Hepatocyte (in vitro differentiated cells): ENCODE measurements at regions not wholly inside any gene's neighbourhood (a gene's known extent, or its start where the extent isn't known, plus 50 kb on each side); places are given as distances from the start of the nearest gene placed in this dataset.

Experiments
- DNase-seq: peaks from one replicate; pipeline ENCODE4 v3.0.0-alpha.2; 2016; ENCODE audit warnings: low spot score
- H2AFZ ChIP-seq: fragments of 200-600 bp; sonication (generic); 2 replicates; pipeline ENCODE4 v1.6.0; 2016; ENCODE audit warnings: antibody characterized with exemption, mild to moderate bottlenecking
- H3K27ac ChIP-seq: fragments of 200-600 bp; sonication (generic); 2 replicates; pipeline ENCODE4 v1.5.1; 2016; ENCODE audit warnings: mild to moderate bottlenecking
- H3K27me3 ChIP-seq: fragments of 200-600 bp; sonication (generic); 2 replicates; pipeline ENCODE4 v1.6.1; 2016
- H3K36me3 ChIP-seq: fragments of 200-600 bp; sonication (generic); replicated peaks from 2 replicates; pipeline ENCODE4 v1.5.1; 2016; ENCODE audit warnings: low read depth; ENCODE audit not compliant: insufficient read depth
- H3K4me1 ChIP-seq: fragments of 200-600 bp; sonication (generic); 2 replicates; pipeline ENCODE4 v1.5.1; 2016; ENCODE audit warnings: mild to moderate bottlenecking, moderate library complexity; ENCODE audit not compliant: insufficient read depth
- H3K4me2 ChIP-seq: fragments of 200-600 bp; sonication (generic); 2 replicates; pipeline ENCODE4 v1.6.0; 2016
- H3K4me3 ChIP-seq: fragments of 200-600 bp; sonication (generic); 2 replicates; pipeline ENCODE4 v1.5.1; 2016; ENCODE audit warnings: mild to moderate bottlenecking
- H3K79me2 ChIP-seq: fragments of 200-600 bp; sonication (generic); 2 replicates; pipeline ENCODE4 v1.6.0; 2017; ENCODE audit warnings: mild to moderate bottlenecking
- H3K9me2 ChIP-seq: fragments of 200-600 bp; sonication (generic); replicated peaks from 2 replicates; pipeline ENCODE4 v1.6.0; 2017; ENCODE audit warnings: mild to moderate bottlenecking; ENCODE audit not compliant: insufficient read depth
- H3K9me3 ChIP-seq: fragments of 200-600 bp; sonication (generic); 2 replicates; pipeline ENCODE4 v1.5.1; 2016; ENCODE audit warnings: low read depth, mild to moderate bottlenecking
- H4K20me1 ChIP-seq: fragments of 200-600 bp; sonication (generic); 2 replicates; pipeline ENCODE4 v1.6.0; 2016; ENCODE audit warnings: mild to moderate bottlenecking; ENCODE audit not compliant: insufficient read depth, poor library complexity, severe bottlenecking
- EZH2 ChIP-seq: fragments of 200-600 bp; sonication (generic); IDR thresholded peaks from 2 replicates; pipeline ENCODE4 v1.6.1; 2016; ENCODE audit warnings: antibody characterized with exemption, mild to moderate bottlenecking, borderline replicate concordance
- EZH2phosphoT487 ChIP-seq: fragments of 200-600 bp; sonication (generic); IDR thresholded peaks from one replicate; pipeline ENCODE4 v1.6.1; 2018; ENCODE audit warnings: antibody characterized with exemption, mild to moderate bottlenecking, low read depth, moderate library complexity; ENCODE audit not compliant: unreplicated experiment, severe bottlenecking
- WGBS: methylation state at CpG from one replicate; pipeline ENCODE4 v1.1.6; 2016; ENCODE audit warnings: low lambda C conversion rate; ENCODE audit errors: missing lambda C conversion rate; 5-methylcytosine and 5-hydroxymethylcytosine counted together
- TF ChIP-seq, protein P1 (sequence below): fragments of 200-600 bp; sonication (generic); IDR thresholded peaks from 2 replicates; pipeline ENCODE4 v1.5.1; 2016; ENCODE audit warnings: antibody characterized with exemption, mild to moderate bottlenecking; ENCODE audit not compliant: poor library complexity

DNA sequence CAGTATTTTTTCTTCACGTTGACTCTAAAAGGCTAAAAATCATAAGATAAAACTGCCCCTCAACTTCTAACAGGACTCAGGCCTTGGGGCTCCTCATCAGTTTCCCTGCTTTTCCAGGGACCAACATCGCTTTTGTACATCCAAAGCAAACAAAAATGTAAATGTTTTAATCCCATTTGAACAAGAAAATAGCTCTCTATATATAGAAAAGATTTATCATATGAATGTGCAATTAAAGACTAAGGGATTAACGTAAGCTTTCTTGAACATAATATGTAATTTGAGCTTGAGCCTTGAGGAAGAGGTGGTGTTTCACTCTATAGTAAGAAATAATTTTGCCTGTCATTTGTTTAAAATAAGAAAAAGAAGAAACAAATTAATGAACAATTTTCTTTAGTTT is 547.2 kb upstream of the ACO1 start:
- no peaks in the 10 kb centered on the region for H3K9me3 ChIP-seq
- H3K36me3 ChIP-seq = no peaks in the 10 kb centered on the region
- no peaks in the 10 kb centered on the region for H3K4me1 ChIP-seq
- no peak overlapping the region for H3K4me2 ChIP-seq
- 84% methylated on average over 3 of the region's 3 CpGs for WGBS
- no peaks in the 10 kb centered on the region for H3K79me2 ChIP-seq
- no peak overlapping the region for H3K4me3 ChIP-seq
- DNase-seq = no peak
- no peaks in the 10 kb centered on the region for H3K9me2 ChIP-seq
- H3K27ac ChIP-seq = no peak overlapping the region
- no peak overlapping the region for H2AFZ ChIP-seq
- H4K20me1 ChIP-seq = no peaks in the 10 kb centered on the region
- TF ChIP-seq EZH2 (no peak), EZH2phosphoT487 (no peak)
- TF ChIP-seq, protein P1, sequence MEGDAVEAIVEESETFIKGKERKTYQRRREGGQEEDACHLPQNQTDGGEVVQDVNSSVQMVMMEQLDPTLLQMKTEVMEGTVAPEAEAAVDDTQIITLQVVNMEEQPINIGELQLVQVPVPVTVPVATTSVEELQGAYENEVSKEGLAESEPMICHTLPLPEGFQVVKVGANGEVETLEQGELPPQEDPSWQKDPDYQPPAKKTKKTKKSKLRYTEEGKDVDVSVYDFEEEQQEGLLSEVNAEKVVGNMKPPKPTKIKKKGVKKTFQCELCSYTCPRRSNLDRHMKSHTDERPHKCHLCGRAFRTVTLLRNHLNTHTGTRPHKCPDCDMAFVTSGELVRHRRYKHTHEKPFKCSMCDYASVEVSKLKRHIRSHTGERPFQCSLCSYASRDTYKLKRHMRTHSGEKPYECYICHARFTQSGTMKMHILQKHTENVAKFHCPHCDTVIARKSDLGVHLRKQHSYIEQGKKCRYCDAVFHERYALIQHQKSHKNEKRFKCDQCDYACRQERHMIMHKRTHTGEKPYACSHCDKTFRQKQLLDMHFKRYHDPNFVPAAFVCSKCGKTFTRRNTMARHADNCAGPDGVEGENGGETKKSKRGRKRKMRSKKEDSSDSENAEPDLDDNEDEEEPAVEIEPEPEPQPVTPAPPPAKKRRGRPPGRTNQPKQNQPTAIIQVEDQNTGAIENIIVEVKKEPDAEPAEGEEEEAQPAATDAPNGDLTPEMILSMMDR = no peak
- H3K27me3 ChIP-seq = no peaks in the 10 kb centered on the region

DNA sequence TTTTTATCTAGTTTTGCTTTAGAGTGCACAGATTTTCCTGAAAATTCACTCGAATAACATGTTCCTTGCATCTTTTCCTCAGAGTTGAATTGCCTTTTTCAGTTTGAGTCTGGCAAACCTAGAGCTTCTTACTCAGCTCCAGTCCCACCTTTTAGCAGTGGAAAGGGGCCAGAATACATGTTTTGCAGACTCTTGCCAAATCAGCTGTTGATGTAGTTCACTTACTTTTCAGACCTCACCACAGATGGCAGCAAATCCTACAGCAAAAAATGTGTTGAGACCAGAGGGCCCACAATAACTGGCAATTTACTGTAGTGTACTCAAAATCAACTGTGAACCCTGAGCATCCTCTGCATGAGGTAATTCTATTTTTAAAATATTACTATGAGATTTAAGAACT is 545.2 kb upstream of the ACO1 start:
- Histone ChIP-seq H2AFZ (no peak overlapping the region), H3K9me2 (no peaks in the 10 kb centered on the region), H3K79me2 (no peaks in the 10 kb centered on the region), H3K4me3 (no peak overlapping the region), H3K4me1 (no peaks in the 10 kb centered on the region), H3K27me3 (no peaks in the 10 kb centered on the region), H3K9me3 (no peaks in the 10 kb centered on the region), H3K36me3 (no peaks in the 10 kb centered on the region), H3K27ac (no peak overlapping the region), H3K4me2 (no peak overlapping the region), H4K20me1 (no peaks in the 10 kb centered on the region)
- 84% methylated on average over 1 of the region's 1 CpG for WGBS
- peak; percentile 34 for DNase-seq
- TF ChIP-seq EZH2 (no peak), EZH2phosphoT487 (no peak)
- TF ChIP-seq, protein P1 = peak; percentile 33

DNA sequence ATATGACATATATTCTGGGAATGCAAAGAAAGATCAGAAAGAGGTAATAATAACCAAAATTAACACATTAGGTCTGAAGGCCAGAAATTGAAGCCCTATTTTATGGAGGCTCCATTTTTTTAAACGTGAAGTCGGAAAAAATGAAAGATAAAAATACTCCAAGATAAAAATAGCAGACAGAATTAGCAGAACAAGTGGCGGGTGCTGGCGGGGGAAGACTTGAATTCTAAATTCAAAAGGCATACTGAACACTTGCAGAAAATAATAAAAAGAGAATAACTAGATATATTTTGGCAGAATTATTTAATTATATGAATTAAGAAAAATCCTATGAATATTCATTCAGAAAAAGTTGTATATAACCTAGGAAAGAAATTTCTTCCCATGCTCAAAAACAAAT is 543.7 kb upstream of the ACO1 start:
- H3K4me1 ChIP-seq = no peaks in the 10 kb centered on the region
- H3K4me3 ChIP-seq = no peak overlapping the region
- no peaks in the 10 kb centered on the region for H3K9me3 ChIP-seq
- no peak overlapping the region for H2AFZ ChIP-seq
- no peaks in the 10 kb centered on the region for H3K27me3 ChIP-seq
- no peak for TF ChIP-seq EZH2
- no peak for TF ChIP-seq EZH2phosphoT487
- TF ChIP-seq, protein P1 = no peak
- no peaks in the 10 kb centered on the region for H3K9me2 ChIP-seq
- no peaks in the 10 kb centered on the region for H3K79me2 ChIP-seq
- WGBS = 84% methylated on average over 4 of the region's 4 CpGs
- DNase-seq = no peak
- no peak overlapping the region for H3K4me2 ChIP-seq
- no peaks in the 10 kb centered on the region for H4K20me1 ChIP-seq
- H3K27ac ChIP-seq = no peak overlapping the region
- no peaks in the 10 kb centered on the region for H3K36me3 ChIP-seq

DNA sequence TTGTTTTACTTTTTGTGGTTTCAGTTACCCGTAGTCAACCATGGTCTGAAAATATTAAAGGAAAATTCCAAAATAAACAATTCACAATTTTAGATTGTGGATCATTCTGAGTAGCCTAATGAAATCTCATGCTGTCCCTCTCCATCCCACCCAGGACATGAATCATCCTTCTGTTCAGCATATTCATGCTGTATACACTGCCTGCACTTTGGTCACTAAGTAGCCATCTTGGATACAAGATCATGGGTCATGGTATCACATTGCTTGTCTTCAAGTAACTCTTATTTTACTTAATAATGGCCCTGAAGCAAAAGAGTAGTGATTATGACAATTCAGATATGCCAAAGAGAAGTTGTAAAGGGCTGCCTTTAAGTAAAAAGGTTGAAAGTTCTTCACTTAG is 536.5 kb upstream of the ACO1 start:
- Histone ChIP-seq H3K27ac (no peak overlapping the region), H4K20me1 (no peaks in the 10 kb centered on the region), H3K36me3 (no peaks in the 10 kb centered on the region), H3K4me1 (no peaks in the 10 kb centered on the region), H3K9me2 (no peaks in the 10 kb centered on the region), H3K9me3 (no peaks in the 10 kb centered on the region), H3K27me3 (no peaks in the 10 kb centered on the region), H3K79me2 (no peaks in the 10 kb centered on the region), H3K4me2 (no peak overlapping the region), H3K4me3 (no peak overlapping the region), H2AFZ (no peak overlapping the region)
- WGBS = 85% methylated on average over 1 of the region's 1 CpG
- DNase-seq = no peak
- TF ChIP-seq EZH2phosphoT487 = no peak
- no peak for TF ChIP-seq EZH2
- TF ChIP-seq, protein P1 = no peak
